ENCODE measurements at regions not wholly inside any gene's neighbourhood (a gene's known extent, or its start where the extent isn't known, plus 50 kb on each side); places are given as distances from the start of the nearest gene placed in this dataset.
A peak's percentile ranks its signal among the peaks of the same experiment; 100 is the strongest.

GRCh38 chr11:38476808-38477575, 1879.0 kb upstream of the RAG2 start:
- H3K9me3 ChIP-seq = no peaks in the 10 kb centered on the region
- H3K4me1 ChIP-seq (ENCODE audit: insufficient read depth) = no peaks in the 10 kb centered on the region
- no peaks in the 10 kb centered on the region for H3K27me3 ChIP-seq
- intact Hi-C loops (cut with DNase I) = no loop called here
- no peaks in the 10 kb centered on the region for H3K36me3 ChIP-seq
- TF ChIP-seq POLR2A (IDR thresholded peaks at IDR 0.05) (no peak), EP300 (IDR thresholded peaks at IDR 0.05) (no peak), CTCF (IDR thresholded peaks at IDR 0.05) (no peak)
- H3K27ac ChIP-seq = no peak overlapping the region
- DNase-seq = no peak
- 57 to 83% (median 79%) methylated on average over 3 of the region's 3 CpGs for WGBS, 3 donors
- H3K4me3 ChIP-seq = no peak overlapping the region

- intact Hi-C loops (cut with DNase I) = no loop called here
- Histone ChIP-seq H3K27ac (peak overlapping the region in 1 of 2 donors; percentile 31), H3K4me3 (no peak overlapping the region), H3K4me1 (ENCODE audit: insufficient read depth) (peaks cover 5% of the 10 kb centered on the region), H3K27me3 (no peaks in the 10 kb centered on the region), H3K9me3 (no peaks in the 10 kb centered on the region), H3K36me3 (no peaks in the 10 kb centered on the region)
- TF ChIP-seq POLR2A (IDR thresholded peaks at IDR 0.05) (no peak), CTCF (IDR thresholded peaks at IDR 0.05) (no peak), EP300 (IDR thresholded peaks at IDR 0.05) (no peak)
- 65 to 82% (median 82%) methylated on average over 6 of the region's 6 CpGs for WGBS, 3 donors
- peak in 1 of 5 donors; percentile 12 for DNase-seq
Observed at GRCh38 chr11:38461751-38462150, 1863.7 kb upstream of the RAG2 start.

DNA sequence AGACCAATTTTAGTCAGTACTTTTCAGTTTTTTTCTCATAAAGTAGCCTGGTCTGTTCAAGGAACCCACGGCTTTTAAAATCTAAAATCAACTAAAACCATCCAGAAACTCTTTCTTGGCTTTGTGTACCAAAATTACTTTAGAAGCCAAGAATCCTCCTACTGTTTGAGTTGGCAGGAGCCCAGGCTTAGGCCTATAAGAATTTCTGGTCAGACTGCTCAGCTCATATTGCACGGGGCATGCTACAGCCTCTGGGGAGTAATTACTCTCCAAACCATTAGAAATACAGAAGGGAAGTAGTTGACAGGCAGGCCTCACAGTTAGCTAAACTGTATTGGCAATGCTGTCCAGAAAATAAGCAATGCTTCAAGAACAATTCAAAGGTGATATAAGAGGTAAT, 1862.9 kb upstream of the RAG2 start:
- peak; percentile 26 to 65 (median 44) for DNase-seq
- Histone ChIP-seq H3K4me3 (no peak overlapping the region), H3K27me3 (no peaks in the 10 kb centered on the region), H3K27ac (no peak overlapping the region), H3K36me3 (no peaks in the 10 kb centered on the region), H3K9me3 (no peaks in the 10 kb centered on the region), H3K4me1 (ENCODE audit: insufficient read depth) (peaks cover 5% of the 10 kb centered on the region)
- intact Hi-C loops (cut with DNase I) = no loop called here
- WGBS, 3 donors = 0 to 3% (median 1%) methylated on average over 2 of the region's 2 CpGs
- TF ChIP-seq CTCF (IDR thresholded peaks at IDR 0.05) = no peak
- TF ChIP-seq POLR2A (IDR thresholded peaks at IDR 0.05) = no peak
- TF ChIP-seq EP300 (IDR thresholded peaks at IDR 0.05) = no peak

GRCh38 chr11:38460429-38460828, 1862.4 kb upstream of the RAG2 start:
- no peak overlapping the region for H3K4me3 ChIP-seq
- no peaks in the 10 kb centered on the region for H3K9me3 ChIP-seq
- TF ChIP-seq EP300 (IDR thresholded peaks at IDR 0.05) = no peak
- TF ChIP-seq POLR2A (IDR thresholded peaks at IDR 0.05) = no peak
- TF ChIP-seq CTCF (IDR thresholded peaks at IDR 0.05) = no peak
- intact Hi-C loops (cut with DNase I) = no loop called here
- H3K4me1 ChIP-seq (ENCODE audit: insufficient read depth) = peaks cover 5% of the 10 kb centered on the region
- H3K27me3 ChIP-seq = no peaks in the 10 kb centered on the region
- no peak overlapping the region for H3K27ac ChIP-seq
- 5 to 14% (median 10%) methylated on average over 2 of the region's 2 CpGs for WGBS, 3 donors
- no peaks in the 10 kb centered on the region for H3K36me3 ChIP-seq
- no peak for DNase-seq

Measured in ovary (tissue), 7 donors.